ENCODE measurements at regions not wholly inside any gene's neighbourhood (a gene's known extent, or its start where the extent isn't known, plus 50 kb on each side); places are given as distances from the start of the nearest gene placed in this dataset.

GRCh38 chr6:141313986-141314385 is 818.7 kb upstream of the GJE1 start:
- peak; percentile 32 for DNase-seq (ENCODE audit: low spot score)

- DNase-seq (ENCODE audit: low spot score) = no peak
These were observed 823.4 kb upstream of the GJE1 start for GRCh38 chr6:141309295-141309694.

- DNase-seq (ENCODE audit: low spot score) = no peak
These were observed 825.3 kb upstream of the GJE1 start for GRCh38 chr6:141307309-141307998.

GRCh38 chr6:141303907-141304306 is 828.8 kb upstream of the GJE1 start:
- DNase-seq (ENCODE audit: low spot score) = no peak

- no peak for DNase-seq (ENCODE audit: low spot score)
These were observed 830.9 kb upstream of the GJE1 start for GRCh38 chr6:141301779-141302178.

- no peak for DNase-seq (ENCODE audit: low spot score)
These were observed 841.6 kb upstream of the GJE1 start for GRCh38 chr6:141290941-141291721.

GRCh38 chr6:141288947-141289346 is 843.8 kb upstream of the GJE1 start:
- no peak for DNase-seq (ENCODE audit: low spot score)

- no peak for DNase-seq (ENCODE audit: low spot score)
These were observed 850.5 kb upstream of the GJE1 start for GRCh38 chr6:141282263-141282662.

GRCh38 chr6:141269684-141270083 is 863.0 kb upstream of the GJE1 start:
- no peak for DNase-seq (ENCODE audit: low spot score)

GRCh38 chr6:141267420-141267819 is 865.3 kb upstream of the GJE1 start:
- no peak for DNase-seq (ENCODE audit: low spot score)

- no peak for DNase-seq (ENCODE audit: low spot score)
These were observed 866.7 kb upstream of the GJE1 start for GRCh38 chr6:141265756-141266623.

- DNase-seq (ENCODE audit: low spot score) = no peak
These were observed 868.6 kb upstream of the GJE1 start for GRCh38 chr6:141264101-141264500.

- no peak for DNase-seq (ENCODE audit: low spot score)
These were observed 871.1 kb upstream of the GJE1 start for GRCh38 chr6:141261672-141262060.

- no peak for DNase-seq (ENCODE audit: low spot score)
These were observed 871.6 kb upstream of the GJE1 start for GRCh38 chr6:141261016-141261671.

GRCh38 chr6:141260627-141261015 is 872.1 kb upstream of the GJE1 start:
- DNase-seq (ENCODE audit: low spot score) = no peak

GRCh38 chr6:141259807-141260206 is 872.9 kb upstream of the GJE1 start:
- DNase-seq (ENCODE audit: low spot score) = no peak

- DNase-seq (ENCODE audit: low spot score) = no peak
These were observed 873.6 kb upstream of the GJE1 start for GRCh38 chr6:141259091-141259490.

GRCh38 chr6:141258516-141258915 is 874.2 kb upstream of the GJE1 start:
- no peak for DNase-seq (ENCODE audit: low spot score)

GRCh38 chr6:141254336-141254735 is 878.4 kb upstream of the GJE1 start:
- DNase-seq (ENCODE audit: low spot score) = no peak

- DNase-seq (ENCODE audit: low spot score) = no peak
These were observed 879.7 kb upstream of the GJE1 start for GRCh38 chr6:141252828-141253608.

GRCh38 chr6:141251286-141251685 is 881.4 kb upstream of the GJE1 start:
- DNase-seq (ENCODE audit: low spot score) = no peak
